ENCODE measurements at regions not wholly inside any gene's neighbourhood (a gene's known extent, or its start where the extent isn't known, plus 50 kb on each side); places are given as distances from the start of the nearest gene placed in this dataset.
"Not testable (repeated sequence)": the region's sequence is repeated elsewhere in the genome, so short reads cannot be mapped to it uniquely, and the experiment has no call there.

GRCh38 chr2:39837856-39838453 lies 58.9 kb upstream of the THUMPD2 start:
- no peak for DNase-seq (ENCODE audit: low read depth in 4 of 4, low spot score in 2 of 4)

DNA sequence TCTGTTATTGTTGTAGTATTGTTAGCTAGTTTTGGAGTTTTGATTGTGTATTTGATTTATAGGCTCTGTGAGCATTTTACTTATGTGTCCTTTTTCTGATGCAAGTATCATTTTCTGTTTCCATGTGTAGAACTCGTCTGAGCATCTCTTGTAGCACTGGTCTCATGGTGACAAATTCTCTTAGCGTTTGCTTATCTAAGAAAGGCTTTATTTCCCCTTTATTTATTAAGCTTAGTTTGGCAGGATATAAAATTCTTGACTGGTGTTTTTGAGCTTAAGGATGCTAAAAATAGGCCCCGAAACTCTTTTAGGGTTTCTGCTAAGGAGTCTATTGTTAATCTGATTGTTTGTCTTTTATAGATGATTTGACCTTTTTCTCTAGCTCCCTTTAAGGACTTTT lies 57.6 kb upstream of the THUMPD2 start:
- no peak for DNase-seq (ENCODE audit: low read depth in 4 of 4, low spot score in 2 of 4)

- DNase-seq (ENCODE audit: low read depth in 4 of 4, low spot score in 2 of 4), result no peak
Observed at GRCh38 chr2:39834426-39834825, 55.4 kb upstream of the THUMPD2 start.

DNA sequence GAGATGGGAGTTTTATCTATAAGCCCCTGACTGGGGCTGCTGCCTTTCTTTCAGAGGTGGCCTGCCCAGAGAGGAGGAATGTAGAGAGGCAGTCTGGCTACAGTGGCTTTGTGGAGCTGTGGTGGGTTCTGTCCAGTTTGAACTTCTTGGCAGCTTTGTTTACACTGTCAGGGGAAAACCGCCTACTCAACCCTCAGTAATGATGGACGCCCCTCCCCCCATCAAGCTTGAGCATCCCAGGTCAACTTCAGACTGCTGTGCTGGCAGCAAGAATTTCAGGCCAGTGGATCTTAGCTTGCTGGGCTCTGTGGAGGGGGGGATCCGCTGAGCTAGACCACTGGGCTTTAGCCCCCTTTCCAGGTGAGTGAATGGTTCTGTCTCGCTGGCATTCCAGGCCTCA lies 51.6 kb upstream of the THUMPD2 start:
- not testable (repeated sequence) for DNase-seq (ENCODE audit: low read depth in 4 of 4, low spot score in 2 of 4)

Data from left renal cortex interstitium (tissue), 4 donors.